K562 (cell line): ENCODE measurements at regions not wholly inside any gene's neighbourhood (a gene's known extent, or its start where the extent isn't known, plus 50 kb on each side); places are given as distances from the start of the nearest gene placed in this dataset.

Experiments
- ATAC-seq: fragments of 200-7000 bp; cut with Tn5 transposase; 3 replicates; pipeline ENCODE4 v1.9.1; 2020; ENCODE audit warnings: moderate library complexity
- BruUV-seq: library from RNA; stranded (reverse); fragments of 400-500 nt; replicated peaks from 2 replicates; lab custom pipeline; 2021; lab: Mats Ljungman, UMichigan
- CTCF ChIA-PET: fragments of 300-600 bp; formaldehyde crosslinking; extraction: SDS; loops from one replicate; lab custom pipeline; 2021; ENCODE audit warnings: low intra/inter-chr PET ratio; lab: Yijun Ruan, JAX
- POLR2A ChIA-PET: fragments of 300-600, 350-650 bp; sonication (Branson Sonifier 250); formaldehyde crosslinking; extraction: SDS; loops from one replicate; lab custom pipeline; 2021; ENCODE audit warnings: antibody characterized with exemption, inconsistent platforms; lab: Yijun Ruan, JAX
- DNase-seq, 4 experiments: peaks; one replicate each; pipeline versions ENCODE4 v3.0.0 to v3.0.0-alpha.2; 2011 to 2018; ENCODE audit warnings: low spot score in 3 of 4, mixed read lengths in 3 of 4; ENCODE audit errors: extremely low read depth in 1 of 4
- FAIRE-seq: peaks from 2 replicates; lab custom pipeline; 2011; peaks lifted over from hg19 to GRCh38; lab: Jason Lieb, UNC
- H2AFZ ChIP-seq: 2 replicates; pipeline ENCODE4 v1.6.0; 2011; ENCODE audit warnings: low read depth, low read length, control low read depth, inconsistent platforms
- H3K27ac ChIP-seq: fragments of 200-600 bp; 3 replicates; pipeline ENCODE4 v1.8.0; 2011; ENCODE audit warnings: low read depth, mild to moderate bottlenecking, control low read depth, inconsistent platforms, low read length, moderate library complexity, mixed read lengths; ENCODE audit errors: extremely low read depth
- H3K27me3 ChIP-seq, 2 experiments: fragments of 300-600 bp in 1 of 2; 2 replicates in 1 of 2; 3 replicates in 1 of 2; pipeline versions ENCODE4 v1.6.0 to v1.8.0; 2011; ENCODE audit warnings: inconsistent platforms in 2 of 2, low read length in 2 of 2, mild to moderate bottlenecking in 1 of 2, mixed read lengths in 1 of 2, moderate library complexity in 1 of 2; ENCODE audit not compliant: control insufficient read depth in 2 of 2, insufficient read depth in 2 of 2
- H3K36me3 ChIP-seq: fragments of 300-600 bp; 3 replicates; pipeline ENCODE4 v1.8.0; 2011; ENCODE audit warnings: mild to moderate bottlenecking, low read length, inconsistent platforms; ENCODE audit not compliant: control insufficient read depth, insufficient read depth
- H3K4me1 ChIP-seq, 2 experiments: fragments of 200-600 bp in 1 of 2; replicated peaks in 1 of 2; 2 replicates in 1 of 2; 3 replicates in 1 of 2; pipeline versions ENCODE4 v1.5.1 to v1.8.0; 2011; ENCODE audit warnings: inconsistent platforms in 2 of 2, low read length in 2 of 2, mild to moderate bottlenecking in 1 of 2, mixed read lengths in 1 of 2, moderate library complexity in 1 of 2; ENCODE audit not compliant: control insufficient read depth in 2 of 2, insufficient read depth in 2 of 2
- H3K4me2 ChIP-seq: 2 replicates; pipeline ENCODE4 v1.6.1; 2011; ENCODE audit warnings: low read length, control low read depth, inconsistent platforms, mixed read lengths; ENCODE audit not compliant: insufficient read depth
- H3K4me3 ChIP-seq: fragments of 200-600 bp; sonication (generic), shearing (Covaris generic); 2 replicates; pipeline ENCODE4 v1.5.1; 2016; ENCODE audit warnings: control low read depth, inconsistent platforms
- H3K79me2 ChIP-seq: fragments of 200-600 bp; 3 replicates; pipeline ENCODE4 v1.8.0; 2011; ENCODE audit warnings: low read length, inconsistent platforms; ENCODE audit not compliant: control insufficient read depth, insufficient read depth
- H3K9ac ChIP-seq, 2 experiments: 2 replicates each; pipeline versions ENCODE4 v1.6.0 to v1.6.1; 2011; ENCODE audit warnings: low read depth in 2 of 2, low read length in 2 of 2, control low read depth in 1 of 2, inconsistent platforms in 1 of 2, mild to moderate bottlenecking in 1 of 2, mixed read lengths in 1 of 2; ENCODE audit not compliant: insufficient read depth in 1 of 2
- H3K9me1 ChIP-seq: one replicate; pipeline ENCODE4 v1.6.0; 2011; ENCODE audit warnings: inconsistent platforms, mild to moderate bottlenecking, low read length, moderate library complexity; ENCODE audit not compliant: control insufficient read depth, insufficient read depth
- H3K9me3 ChIP-seq: replicated peaks from 2 replicates; pipeline ENCODE4 v1.5.1; 2011; ENCODE audit warnings: low read depth, low read length, inconsistent platforms; ENCODE audit not compliant: control insufficient read depth, insufficient read depth
- H4K20me1 ChIP-seq: replicated peaks from 2 replicates; pipeline ENCODE4 v1.6.1; 2011; ENCODE audit warnings: low read length, inconsistent platforms, mixed read lengths; ENCODE audit not compliant: control insufficient read depth, insufficient read depth
- ARID2 ChIP-seq: fragments of 450-650 bp; IDR thresholded peaks from 2 replicates; pipeline ENCODE4 v1.6.1; 2017; ENCODE audit warnings: antibody characterized with exemption, mild to moderate bottlenecking
- GATAD2B ChIP-seq: fragments of 450-650 bp; IDR thresholded peaks from 2 replicates; pipeline ENCODE4 v1.6.1; 2017; ENCODE audit warnings: mild to moderate bottlenecking, borderline replicate concordance
- HCFC1 ChIP-seq: IDR thresholded peaks from 2 replicates; pipeline ENCODE4 v1.6.1; 2012; ENCODE audit warnings: low read depth, low read length, improper control_type of control experiment
- ILK ChIP-seq: fragments of 450-650 bp; IDR thresholded peaks from 2 replicates; pipeline ENCODE4 v1.6.1; 2016; ENCODE audit warnings: missing genetic modification characterization, low read depth, mild to moderate bottlenecking, missing compliant biosample characterization, moderate library complexity, borderline replicate concordance
- KLF10 ChIP-seq: fragments of 250-450 bp; sonication (Bioruptor Pico); IDR thresholded peaks from 2 replicates; pipeline ENCODE4 v1.6.1; 2021; ENCODE audit warnings: matching md5 sums
- NR4A1 ChIP-seq, 2 experiments: fragments of 250-450 bp in 1 of 2; fragments of 450-650 bp in 1 of 2; sonication (Bioruptor Pico) in 1 of 2; IDR thresholded peaks; 2 replicates each; pipeline versions ENCODE4 v1.4.0 to v1.6.1; 2016 to 2020; ENCODE audit warnings: mild to moderate bottlenecking in 2 of 2, missing compliant biosample characterization in 1 of 2, missing genetic modification characterization in 1 of 2, moderate library complexity in 1 of 2
- POLR2B ChIP-seq: fragments of 450-650 bp; IDR thresholded peaks from 2 replicates; pipeline ENCODE4 v1.6.1; 2018; ENCODE audit warnings: low read depth; ENCODE audit not compliant: partially characterized antibody
- SMAD2 ChIP-seq: fragments of 150-350 bp; IDR thresholded peaks from 2 replicates; pipeline ENCODE4 v1.6.1; 2014; ENCODE audit warnings: low read depth, mild to moderate bottlenecking, low read length
- YY1 ChIP-seq, 3 experiments: IDR thresholded peaks; 2 replicates each; pipeline ENCODE4 v1.6.1; 2011; ENCODE audit warnings: low read length in 2 of 3, mild to moderate bottlenecking in 2 of 3, moderate library complexity in 2 of 3, borderline replicate concordance in 1 of 3, control low read depth in 1 of 3, low read depth in 1 of 3; ENCODE audit not compliant: insufficient read depth in 3 of 3, insufficient replicate concordance in 2 of 3, control insufficient read depth in 1 of 3, insufficient read length in 1 of 3; ENCODE audit errors: extremely low read depth in 1 of 3
- ZNF347 ChIP-seq: fragments of 450-650 bp; formaldehyde crosslinking; IDR thresholded peaks from 2 replicates; pipeline ENCODE4 v1.4.0; 2020; ENCODE audit warnings: low read depth, mild to moderate bottlenecking, moderate library complexity
- ZSCAN32 ChIP-seq: fragments of 450-650 bp; formaldehyde crosslinking; IDR thresholded peaks from 2 replicates; pipeline ENCODE4 v1.4.0; 2020; ENCODE audit warnings: mild to moderate bottlenecking, moderate library complexity
- WGBS: fragments of 100-300 bp; shearing (Covaris generic); methylation state at CpG from one replicate; pipeline ENCODE4 v1.1.6; 2016; ENCODE audit warnings: low coverage, mixed read lengths; ENCODE audit not compliant: insufficient coverage; ENCODE audit errors: missing lambda C conversion rate; 5-methylcytosine and 5-hydroxymethylcytosine counted together
- in situ Hi-C: fragments of 300-500 bp; cut with MboI; formaldehyde crosslinking; loops from 4 replicates; pipeline ENCODE4 v1.15.0; 2018; ENCODE audit warnings: inconsistent platforms, mixed read lengths
- intact Hi-C: fragments of 100-400 bp; cut with micrococcal nuclease; formaldehyde crosslinking; loops from 2 replicates; pipeline ENCODE4 v1.14.2; 2022

GRCh38 chr2:64367444-64368232 lies 86.3 kb upstream of the LGALSL start:
- H3K9me3 ChIP-seq, result no peaks in the 10 kb centered on the region
- ChIA-PET POLR2A (no interaction called here), CTCF (no interaction called here)
- no peak overlapping the region for H3K9ac ChIP-seq
- H3K9me1 ChIP-seq, result no peaks in the 10 kb centered on the region
- DNase-seq, result no peak
- no peak overlapping the region for H3K4me3 ChIP-seq
- no peaks in the 10 kb centered on the region for H3K36me3 ChIP-seq
- peaks cover 7 to 17% of the 10 kb centered on the region in 2 experiments for H3K27me3 ChIP-seq
- in situ Hi-C loops (no loop called here), intact Hi-C loops (no loop called here)
- H3K27ac ChIP-seq, result no peak overlapping the region
- no peak for ATAC-seq
- no peaks in the 10 kb centered on the region for H3K4me1 ChIP-seq
- no TSS peak for BruUV-seq
- WGBS, result 0% methylated on average over 7 of the region's 7 CpGs
- no peak overlapping the region for H3K4me2 ChIP-seq
- peaks cover 9% of the 10 kb centered on the region for H4K20me1 ChIP-seq
- no peak overlapping the region for H2AFZ ChIP-seq
- TF ChIP-seq POLR2B (no peak), SMAD2 (no peak), ARID2 (no peak), HCFC1 (no peak), ILK (tag) (no peak), ZNF347 (CRISPR knock-in tag) (no peak), ZSCAN32 (CRISPR knock-in tag) (no peak), YY1 (IDR thresholded peaks at IDR 0.05; ENCODE audit: borderline replicate concordance in 1 of 3, control insufficient read depth in 1 of 3, extremely low read depth in 1 of 3, insufficient read depth in 3 of 3, insufficient read length in 1 of 3, insufficient replicate concordance in 2 of 3, low read depth in 1 of 3, low read length in 2 of 3) (no peak), KLF10 (no peak), NR4A1 (CRISPR knock-in tag; IDR thresholded peaks at IDR 0.05) (no peak), NR4A1 (tag; IDR thresholded peaks at IDR 0.05) (no peak), GATAD2B (no peak)
- TF ChIP-seq, all 486 proteins: peak for 0
- no peak for FAIRE-seq
- no peaks in the 10 kb centered on the region for H3K79me2 ChIP-seq
